ENCODE measurements at regions not wholly inside any gene's neighbourhood (a gene's known extent, or its start where the extent isn't known, plus 50 kb on each side); places are given as distances from the start of the nearest gene placed in this dataset.

DNA sequence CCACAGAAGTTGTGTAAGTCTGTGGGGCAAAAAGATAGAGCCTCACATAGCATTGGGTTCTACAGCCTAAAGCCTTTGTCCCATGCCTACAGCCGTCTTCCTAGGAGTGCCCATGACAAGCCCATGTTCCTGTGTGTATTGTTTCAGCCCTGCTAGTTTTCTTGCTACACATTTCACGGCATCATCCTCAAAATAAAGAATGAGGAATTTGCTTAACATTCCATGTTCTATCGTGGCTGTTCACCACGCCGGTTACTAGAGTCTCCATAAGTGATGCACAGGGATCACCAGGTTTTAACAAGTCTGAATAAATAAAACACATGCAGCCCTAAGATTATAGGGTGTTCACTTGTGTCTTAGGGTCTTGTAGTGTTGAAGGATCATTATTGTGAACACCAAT, 87.4 kb upstream of the NGF start:
- Mint-ChIP-seq H3K36me3 (ENCODE audit: low read depth) (no peaks in the 10 kb centered on the region), H3K27ac (no peak overlapping the region), H3K27me3 (peaks cover 1% of the 10 kb centered on the region), H3K4me1 (no peaks in the 10 kb centered on the region), H3K9me3 (no peaks in the 10 kb centered on the region), H3K4me3 (no peak overlapping the region)
- DNase-seq: no peak
- intact Hi-C loops (cut with micrococcal nuclease): no loop called here

DNA sequence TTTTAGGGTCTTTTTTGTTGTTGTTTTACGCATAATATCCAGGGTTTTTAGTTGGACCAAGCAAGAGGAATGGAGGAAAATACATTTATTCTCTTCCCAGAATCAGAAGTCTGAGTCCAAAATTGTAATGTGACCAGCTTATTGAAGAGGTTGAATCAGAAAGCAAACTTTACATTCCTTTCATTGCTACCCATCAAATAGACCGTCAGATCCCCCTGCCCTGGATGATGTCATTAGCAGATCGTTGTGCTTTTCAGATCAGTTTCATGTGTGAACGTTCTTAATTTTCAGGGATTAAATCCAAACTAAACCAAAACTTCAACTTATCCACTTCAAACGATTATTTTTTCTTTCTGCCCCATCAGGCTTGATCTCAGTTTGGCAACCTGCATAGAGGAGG, 85.7 kb upstream of the NGF start:
- peaks cover 1% of the 10 kb centered on the region for H3K27me3 Mint-ChIP-seq

DNA sequence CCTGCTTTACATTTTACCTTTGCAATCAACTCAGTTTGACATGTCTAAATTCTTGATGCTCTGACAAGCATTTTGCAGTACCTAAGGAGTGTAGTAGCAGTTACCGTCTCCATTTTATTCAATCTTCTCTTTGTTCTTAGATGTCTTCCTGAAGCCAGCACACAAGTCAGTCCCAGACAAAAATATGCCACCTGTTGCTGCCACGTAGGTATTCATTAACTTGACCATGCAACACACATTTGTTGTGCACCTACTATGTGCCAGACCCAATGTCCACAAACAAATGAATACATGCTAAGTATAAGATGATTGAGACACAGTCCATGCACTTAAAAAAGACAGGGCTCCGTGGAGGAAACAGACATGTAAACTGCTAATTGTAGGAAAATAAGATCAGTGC, 81.5 kb upstream of the NGF start:
- no peaks in the 10 kb centered on the region for H3K9me3 Mint-ChIP-seq
- H3K27me3 Mint-ChIP-seq: peaks cover 1% of the 10 kb centered on the region
- peaks cover 2% of the 10 kb centered on the region for H3K4me1 Mint-ChIP-seq
- no peak for DNase-seq
- H3K36me3 Mint-ChIP-seq (ENCODE audit: low read depth): no peaks in the 10 kb centered on the region
- intact Hi-C loops (cut with micrococcal nuclease): no loop called here
- no peak overlapping the region for H3K27ac Mint-ChIP-seq
- H3K4me3 Mint-ChIP-seq: no peak overlapping the region

More for the DNA sequence above, 85.7 kb upstream of the NGF start:
- Mint-ChIP-seq H3K36me3 (ENCODE audit: low read depth) (no peaks in the 10 kb centered on the region), H3K4me3 (no peak overlapping the region), H3K27ac (no peak overlapping the region), H3K4me1 (peaks cover 2% of the 10 kb centered on the region), H3K9me3 (no peaks in the 10 kb centered on the region)
- intact Hi-C loops (cut with micrococcal nuclease): no loop called here
- DNase-seq: no peak

DNA sequence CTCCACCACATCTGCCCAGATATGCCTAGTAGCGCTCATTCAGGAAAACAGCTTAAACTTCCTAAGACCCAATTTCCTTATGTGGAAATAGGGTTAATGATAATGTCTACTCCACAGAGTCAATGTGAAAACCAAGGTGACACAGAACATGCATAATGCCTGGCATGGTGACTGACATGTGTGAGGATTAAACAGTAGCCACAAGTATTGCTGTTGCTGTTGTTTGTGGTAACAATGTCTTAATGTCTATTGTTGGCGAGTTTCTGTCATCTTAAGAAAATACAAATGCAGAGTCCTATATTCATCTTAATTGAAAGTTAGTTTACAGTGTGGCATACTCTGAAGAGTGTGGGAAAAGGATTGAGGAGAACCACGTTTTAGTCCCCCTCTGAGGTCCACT, 75.6 kb upstream of the NGF start:
- H3K27ac Mint-ChIP-seq: no peak overlapping the region
- intact Hi-C loops (cut with micrococcal nuclease): no loop called here
- DNase-seq: no peak
- no peak overlapping the region for H3K4me3 Mint-ChIP-seq
- H3K27me3 Mint-ChIP-seq: no peaks in the 10 kb centered on the region
- peaks cover 4% of the 10 kb centered on the region for H3K9me3 Mint-ChIP-seq
- no peaks in the 10 kb centered on the region for H3K36me3 Mint-ChIP-seq (ENCODE audit: low read depth)
- no peaks in the 10 kb centered on the region for H3K4me1 Mint-ChIP-seq

DNA sequence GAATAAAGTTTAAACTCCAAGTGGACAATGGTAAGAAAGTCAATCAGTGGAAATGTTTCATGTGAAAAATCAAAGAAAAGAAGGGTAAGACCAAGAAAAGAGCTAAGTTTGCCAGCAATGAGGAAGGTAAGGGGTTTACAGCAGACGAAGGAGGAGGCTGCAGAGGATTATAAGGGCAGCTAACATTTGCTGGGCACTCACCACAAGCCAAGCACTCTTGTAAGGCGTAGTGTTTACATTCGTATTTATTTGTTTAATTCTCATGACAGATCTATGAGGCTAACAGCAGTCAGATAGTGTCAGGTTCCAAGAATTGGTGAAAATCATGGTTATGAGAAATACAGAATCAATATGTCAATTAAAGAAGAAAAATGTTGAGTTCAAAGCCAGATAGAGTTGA, 75.2 kb upstream of the NGF start:
- intact Hi-C loops (cut with micrococcal nuclease): no loop called here
- Mint-ChIP-seq H3K4me3 (no peak overlapping the region), H3K36me3 (ENCODE audit: low read depth) (no peaks in the 10 kb centered on the region), H3K4me1 (no peaks in the 10 kb centered on the region), H3K9me3 (peaks cover 4% of the 10 kb centered on the region), H3K27ac (no peak overlapping the region), H3K27me3 (no peaks in the 10 kb centered on the region)
- DNase-seq: no peak

DNA sequence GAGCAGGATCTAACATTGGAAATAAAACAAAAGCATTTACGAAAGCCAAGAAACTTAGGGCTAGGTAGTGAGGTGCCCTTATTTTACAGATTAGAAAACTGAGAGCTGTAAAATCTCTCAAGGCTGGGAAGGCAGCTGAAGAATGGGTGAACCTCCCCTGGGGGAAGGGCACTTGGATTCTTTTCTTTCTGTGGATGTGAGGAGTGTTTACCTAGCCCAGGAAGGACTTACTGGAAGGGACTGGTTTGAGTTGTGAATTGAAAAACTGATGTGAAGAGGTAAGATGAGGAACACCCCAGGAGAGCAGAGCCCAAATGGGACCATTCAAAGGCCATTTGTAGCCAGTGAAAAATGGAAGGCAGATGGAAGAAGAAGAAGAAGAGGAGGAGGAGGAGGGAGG, 74.7 kb upstream of the NGF start:
- H3K4me3 Mint-ChIP-seq: no peak overlapping the region
- no peaks in the 10 kb centered on the region for H3K27me3 Mint-ChIP-seq
- intact Hi-C loops (cut with micrococcal nuclease): no loop called here
- H3K27ac Mint-ChIP-seq: no peak overlapping the region
- DNase-seq: no peak
- H3K9me3 Mint-ChIP-seq: peaks cover 4% of the 10 kb centered on the region
- no peaks in the 10 kb centered on the region for H3K4me1 Mint-ChIP-seq
- H3K36me3 Mint-ChIP-seq (ENCODE audit: low read depth): no peaks in the 10 kb centered on the region

DNA sequence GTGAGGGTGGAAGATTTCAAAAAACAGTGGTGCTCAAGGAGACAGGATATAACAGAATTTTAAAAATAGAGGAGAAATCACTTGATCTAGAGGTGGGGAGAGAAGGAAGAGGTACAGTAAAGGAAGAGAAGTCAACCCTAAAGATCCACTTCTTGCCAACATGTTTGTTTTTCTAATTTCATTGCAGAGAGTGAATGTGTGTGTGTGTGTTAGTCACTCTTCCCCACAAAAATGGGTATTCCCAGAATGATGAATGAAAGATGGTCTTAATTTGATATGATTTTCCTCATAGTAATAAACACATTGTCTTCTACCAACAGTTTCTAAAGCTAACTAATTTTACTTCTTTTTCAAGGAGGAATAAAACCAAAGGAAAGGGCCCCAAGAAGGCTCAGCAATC, 74.2 kb upstream of the NGF start:
- DNase-seq: no peak
- no peak overlapping the region for H3K27ac Mint-ChIP-seq
- H3K4me3 Mint-ChIP-seq: no peak overlapping the region
- peaks cover 4% of the 10 kb centered on the region for H3K9me3 Mint-ChIP-seq
- no peaks in the 10 kb centered on the region for H3K36me3 Mint-ChIP-seq (ENCODE audit: low read depth)
- no peaks in the 10 kb centered on the region for H3K4me1 Mint-ChIP-seq
- no peaks in the 10 kb centered on the region for H3K27me3 Mint-ChIP-seq
- intact Hi-C loops (cut with micrococcal nuclease): no loop called here

DNA sequence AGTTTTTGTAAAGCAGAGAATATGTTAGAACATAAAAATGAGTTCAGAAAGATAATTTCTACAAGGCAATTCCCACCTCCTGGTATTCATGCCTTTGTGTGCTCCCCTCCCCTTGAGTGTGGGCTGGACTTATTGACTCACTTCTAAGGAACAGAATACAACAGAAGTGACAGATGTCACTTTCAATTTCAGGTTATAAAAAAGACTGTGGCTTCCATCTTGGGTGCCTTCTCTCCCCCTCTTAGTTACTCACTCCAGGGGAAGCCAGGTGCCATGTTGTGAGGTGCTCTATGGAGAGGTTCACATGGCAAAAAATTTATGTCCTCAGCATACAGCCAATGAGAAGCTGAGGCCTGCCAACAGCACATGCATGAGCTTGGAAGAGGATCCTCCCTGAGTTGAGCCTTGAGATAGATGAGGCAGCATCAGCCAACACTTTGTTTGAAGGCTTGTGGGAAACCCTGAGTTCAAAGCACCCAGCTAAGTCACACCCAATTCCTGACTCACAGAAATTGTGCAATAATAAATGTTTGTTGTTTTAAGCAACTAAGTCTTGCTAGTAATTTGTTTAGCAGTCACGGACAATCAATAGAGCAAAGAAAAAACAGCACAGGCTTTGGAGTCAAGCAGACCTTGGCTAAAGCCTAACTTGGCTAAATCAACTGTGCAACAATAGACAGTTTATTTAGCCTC, 73.5 kb upstream of the NGF start:
- no peak overlapping the region for H3K27ac Mint-ChIP-seq
- intact Hi-C loops (cut with micrococcal nuclease): no loop called here
- H3K36me3 Mint-ChIP-seq (ENCODE audit: low read depth): no peaks in the 10 kb centered on the region
- no peak overlapping the region for H3K4me3 Mint-ChIP-seq
- H3K4me1 Mint-ChIP-seq: no peaks in the 10 kb centered on the region
- DNase-seq: no peak
- H3K27me3 Mint-ChIP-seq: no peaks in the 10 kb centered on the region
- H3K9me3 Mint-ChIP-seq: peaks cover 4% of the 10 kb centered on the region

DNA sequence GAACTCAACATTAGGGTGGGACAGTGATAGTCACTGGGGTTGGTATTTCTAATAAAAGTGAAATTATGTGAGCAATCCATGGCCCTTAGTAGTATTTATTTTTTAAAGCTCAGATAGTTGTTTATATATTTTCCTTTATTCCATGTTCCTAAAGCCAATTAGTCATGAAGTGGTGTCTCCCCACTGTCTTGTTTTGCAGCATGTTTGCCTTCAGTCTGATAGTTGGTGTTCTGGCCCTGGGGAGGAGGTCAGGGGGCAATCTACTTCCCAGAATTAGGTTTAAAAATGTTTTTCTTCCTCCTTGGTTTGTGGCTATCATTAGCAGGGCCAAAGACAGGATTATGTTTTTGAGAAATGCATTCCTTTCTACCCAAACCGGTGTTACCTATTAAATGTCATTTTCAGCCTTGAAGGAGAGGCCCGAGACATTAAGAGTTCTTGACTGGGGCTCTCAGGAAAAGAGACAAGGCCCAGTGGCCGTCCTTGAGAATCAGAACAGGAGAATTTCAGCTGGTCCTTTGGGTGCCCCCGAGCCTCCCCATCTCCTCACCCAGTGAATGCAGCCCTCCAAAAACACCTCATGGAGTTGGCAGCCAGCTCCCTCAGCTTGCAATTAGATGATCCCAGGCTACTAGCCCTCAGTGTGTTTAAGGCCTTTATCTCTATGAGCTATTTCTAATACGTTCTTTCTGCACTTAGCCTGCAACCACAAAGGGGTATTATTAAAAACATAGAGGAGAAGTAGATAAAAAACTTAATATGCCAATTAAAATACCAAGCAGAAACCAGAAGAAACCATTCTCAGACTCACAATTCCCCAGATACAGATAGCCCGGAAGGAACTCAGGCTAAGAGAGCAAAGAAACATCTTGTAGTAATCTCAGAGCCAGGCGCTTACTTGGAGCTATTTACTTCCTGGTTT, 71.3 kb upstream of the NGF start:
- H3K9me3 Mint-ChIP-seq: peaks cover 4% of the 10 kb centered on the region

DNA sequence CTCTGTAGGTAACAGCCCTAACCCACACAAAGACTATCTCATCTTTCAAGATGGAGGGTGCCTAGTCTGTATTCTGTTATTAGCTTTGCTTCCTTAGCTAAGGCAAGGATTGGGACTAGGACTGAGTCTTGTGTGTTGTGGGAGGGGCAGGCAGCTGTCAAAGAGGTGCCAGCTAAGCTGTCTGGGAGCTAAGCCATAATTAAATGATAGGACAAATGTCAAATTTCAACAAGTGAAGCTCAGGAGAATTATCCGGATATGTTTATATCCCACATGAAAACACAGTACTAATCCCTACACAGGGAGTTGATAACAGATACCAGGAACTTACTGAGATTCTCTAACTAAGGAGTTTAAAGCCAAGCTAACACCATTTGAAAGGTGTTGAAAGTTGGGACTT, 70.5 kb upstream of the NGF start:
- H3K9me3 Mint-ChIP-seq: peaks cover 4% of the 10 kb centered on the region
- DNase-seq: no peak
- intact Hi-C loops (cut with micrococcal nuclease): no loop called here
- H3K27me3 Mint-ChIP-seq: no peaks in the 10 kb centered on the region
- no peak overlapping the region for H3K27ac Mint-ChIP-seq
- H3K4me1 Mint-ChIP-seq: no peaks in the 10 kb centered on the region
- H3K4me3 Mint-ChIP-seq: no peak overlapping the region
- no peaks in the 10 kb centered on the region for H3K36me3 Mint-ChIP-seq (ENCODE audit: low read depth)

More for the DNA sequence above, 71.3 kb upstream of the NGF start:
- no peak overlapping the region for H3K27ac Mint-ChIP-seq
- intact Hi-C loops (cut with micrococcal nuclease): no loop called here
- H3K4me1 Mint-ChIP-seq: no peaks in the 10 kb centered on the region
- H3K36me3 Mint-ChIP-seq (ENCODE audit: low read depth): no peaks in the 10 kb centered on the region
- DNase-seq: no peak
- H3K27me3 Mint-ChIP-seq: no peaks in the 10 kb centered on the region
- H3K4me3 Mint-ChIP-seq: no peak overlapping the region

DNA sequence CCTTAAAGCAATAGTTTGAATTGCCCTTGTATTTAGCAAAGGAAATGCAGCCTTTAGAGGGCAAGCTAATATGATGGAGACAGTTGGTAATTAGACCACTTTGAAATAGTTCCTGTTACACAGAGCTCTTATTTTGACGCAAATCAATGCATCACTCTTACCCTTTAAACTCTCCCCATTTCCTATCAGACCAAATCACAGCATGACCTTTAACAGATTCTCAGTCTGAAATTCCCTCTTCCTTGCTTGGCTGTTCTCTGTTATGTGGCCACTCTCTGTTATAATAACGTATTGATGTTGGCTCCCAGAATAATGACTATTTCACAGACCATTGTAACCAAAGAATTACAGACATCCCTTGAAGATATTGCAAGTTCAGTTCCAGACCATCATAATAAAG, 66.9 kb upstream of the NGF start:
- no peaks in the 10 kb centered on the region for H3K36me3 Mint-ChIP-seq (ENCODE audit: low read depth)
- no peak for DNase-seq
- no peak overlapping the region for H3K27ac Mint-ChIP-seq
- intact Hi-C loops (cut with micrococcal nuclease): no loop called here
- H3K4me1 Mint-ChIP-seq: no peaks in the 10 kb centered on the region
- H3K4me3 Mint-ChIP-seq: no peak overlapping the region
- H3K27me3 Mint-ChIP-seq: peaks cover 3% of the 10 kb centered on the region
- H3K9me3 Mint-ChIP-seq: no peaks in the 10 kb centered on the region

DNA sequence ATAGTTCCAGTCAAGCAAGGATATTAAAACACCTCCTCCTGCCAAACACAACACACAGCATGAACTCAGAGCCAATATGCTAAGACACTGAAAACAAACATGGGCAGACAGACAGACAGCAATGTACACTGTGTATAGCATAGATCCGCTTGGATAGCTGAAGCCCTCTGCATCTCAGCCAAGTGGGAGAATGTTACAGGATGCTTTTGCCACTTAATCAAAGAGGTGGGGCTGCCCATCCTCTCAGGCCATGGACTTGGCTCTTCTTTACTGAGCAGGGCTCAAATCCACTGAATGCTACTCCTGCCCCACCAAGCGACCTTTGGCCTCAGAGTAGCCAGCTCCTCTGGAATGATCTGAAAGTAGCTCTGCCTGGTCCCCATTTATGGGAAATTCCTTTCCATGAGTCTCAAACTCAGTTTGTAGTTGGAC, 64.7 kb upstream of the NGF start:
- no peak for DNase-seq

DNA sequence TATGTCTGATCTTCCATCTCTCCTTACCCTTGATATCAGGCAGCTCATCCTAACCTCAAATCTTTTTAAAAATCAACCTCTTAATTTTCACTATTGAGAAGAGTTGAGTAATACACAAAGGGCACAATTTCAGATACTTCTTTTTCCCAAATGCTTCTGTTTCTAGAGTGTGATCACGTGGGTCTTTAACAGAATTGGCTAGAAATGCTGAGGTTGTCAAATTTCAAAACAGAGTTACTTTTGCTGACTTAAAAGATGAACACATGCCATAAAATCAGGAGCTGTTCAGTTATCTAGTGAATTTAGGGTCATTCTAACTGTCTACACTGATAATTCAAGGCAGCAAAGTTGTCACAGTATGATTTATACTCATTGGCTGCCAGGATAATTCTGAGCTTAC, 63.6 kb upstream of the NGF start:
- Mint-ChIP-seq H3K4me3 (no peak overlapping the region), H3K27me3 (peaks cover 3% of the 10 kb centered on the region), H3K9me3 (no peaks in the 10 kb centered on the region), H3K27ac (no peak overlapping the region), H3K36me3 (ENCODE audit: low read depth) (no peaks in the 10 kb centered on the region), H3K4me1 (no peaks in the 10 kb centered on the region)
- no peak for DNase-seq
- intact Hi-C loops (cut with micrococcal nuclease): no loop called here

More for the DNA sequence above, 64.7 kb upstream of the NGF start:
- Mint-ChIP-seq H3K4me1 (no peaks in the 10 kb centered on the region), H3K4me3 (no peak overlapping the region), H3K36me3 (ENCODE audit: low read depth) (no peaks in the 10 kb centered on the region), H3K9me3 (no peaks in the 10 kb centered on the region), H3K27me3 (peaks cover 3% of the 10 kb centered on the region), H3K27ac (no peak overlapping the region)
- intact Hi-C loops (cut with micrococcal nuclease): no loop called here

DNA sequence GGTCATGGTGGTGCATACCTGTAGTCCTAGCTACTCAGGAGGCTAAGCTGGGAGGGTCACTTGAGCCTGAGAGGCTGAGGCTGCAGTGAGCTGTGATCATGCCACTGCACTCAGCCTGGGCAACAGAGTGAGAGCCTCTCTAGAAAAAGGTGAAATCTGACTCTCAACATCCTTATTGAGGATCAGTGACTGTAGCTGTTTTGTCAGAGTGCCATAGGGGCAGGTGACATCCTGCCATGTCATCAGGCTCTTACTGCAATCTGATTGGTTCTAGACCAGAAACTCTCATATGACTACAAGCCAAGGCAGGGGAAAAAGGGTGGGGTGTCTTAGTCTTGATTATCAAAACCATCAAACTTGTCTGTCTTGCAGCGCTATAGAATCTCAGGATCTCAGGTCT, 62.8 kb upstream of the NGF start:
- Mint-ChIP-seq H3K4me1 (no peaks in the 10 kb centered on the region), H3K4me3 (no peak overlapping the region), H3K36me3 (ENCODE audit: low read depth) (no peaks in the 10 kb centered on the region), H3K27ac (no peak overlapping the region), H3K9me3 (no peaks in the 10 kb centered on the region), H3K27me3 (peaks cover 3% of the 10 kb centered on the region)
- intact Hi-C loops (cut with micrococcal nuclease): no loop called here
- DNase-seq: no peak
